ENCODE measurements at regions not wholly inside any gene's neighbourhood (a gene's known extent, or its start where the extent isn't known, plus 50 kb on each side); places are given as distances from the start of the nearest gene placed in this dataset.

- Histone ChIP-seq H3K36me3 (ENCODE audit: low read length) (no peaks in the 10 kb centered on the region), H3K27ac (ENCODE audit: low read depth, low read length) (no peak overlapping the region), H2AFZ (ENCODE audit: low read depth, low read length, severe bottlenecking) (no peak overlapping the region), H3K9ac (ENCODE audit: low read length) (no peak overlapping the region), H3K27me3 (ENCODE audit: low read length) (no peaks in the 10 kb centered on the region), H3K9me2 (replicated peaks; ENCODE audit: insufficient read depth, low read length) (no peaks in the 10 kb centered on the region), H3K4me2 (ENCODE audit: low read depth, low read length, poor library complexity, severe bottlenecking) (no peak overlapping the region), H3K9me3 (ENCODE audit: insufficient read depth, low read length) (no peaks in the 10 kb centered on the region), H3K4me3 (ENCODE audit: insufficient read depth, low read length, poor library complexity, severe bottlenecking) (no peak overlapping the region), H3K79me2 (ENCODE audit: insufficient read depth, low read length) (no peaks in the 10 kb centered on the region), H3F3A (ENCODE audit: insufficient read depth) (no peaks in the 10 kb centered on the region), H4K20me1 (ENCODE audit: low read depth, low read length) (no peaks in the 10 kb centered on the region)
- no peak for TF ChIP-seq EZH2phosphoT487 (conservative IDR thresholded peaks at IDR 0.05; ENCODE audit: low read length)
- no peak for TF ChIP-seq CTCF (IDR thresholded peaks at IDR 0.05; ENCODE audit: insufficient read depth, low read length, poor library complexity, severe bottlenecking)
Measured at GRCh38 chrX:39905538-39905891, 192.2 kb downstream of the BCOR start.

- Histone ChIP-seq H3K9ac (ENCODE audit: low read length) (no peak overlapping the region), H3K4me3 (ENCODE audit: insufficient read depth, low read length, poor library complexity, severe bottlenecking) (no peak overlapping the region), H3K27me3 (ENCODE audit: low read length) (no peaks in the 10 kb centered on the region), H3K9me3 (ENCODE audit: insufficient read depth, low read length) (no peaks in the 10 kb centered on the region), H3K9me2 (replicated peaks; ENCODE audit: insufficient read depth, low read length) (no peaks in the 10 kb centered on the region), H3K36me3 (ENCODE audit: low read length) (no peaks in the 10 kb centered on the region), H3K79me2 (ENCODE audit: insufficient read depth, low read length) (no peaks in the 10 kb centered on the region), H4K20me1 (ENCODE audit: low read depth, low read length) (no peaks in the 10 kb centered on the region), H3K4me2 (ENCODE audit: low read depth, low read length, poor library complexity, severe bottlenecking) (no peak overlapping the region), H3F3A (ENCODE audit: insufficient read depth) (no peaks in the 10 kb centered on the region), H3K27ac (ENCODE audit: low read depth, low read length) (no peak overlapping the region), H2AFZ (ENCODE audit: low read depth, low read length, severe bottlenecking) (no peak overlapping the region)
- TF ChIP-seq EZH2phosphoT487 (conservative IDR thresholded peaks at IDR 0.05; ENCODE audit: low read length) (no peak), CTCF (IDR thresholded peaks at IDR 0.05; ENCODE audit: insufficient read depth, low read length, poor library complexity, severe bottlenecking) (no peak)
Measured at GRCh38 chrX:39905946-39906345, 191.8 kb downstream of the BCOR start.

- no peaks in the 10 kb centered on the region for H3F3A ChIP-seq (ENCODE audit: insufficient read depth)
- H3K36me3 ChIP-seq (ENCODE audit: low read length) = no peaks in the 10 kb centered on the region
- TF ChIP-seq EZH2phosphoT487 (conservative IDR thresholded peaks at IDR 0.05; ENCODE audit: low read length) (no peak), CTCF (IDR thresholded peaks at IDR 0.05; ENCODE audit: insufficient read depth, low read length, poor library complexity, severe bottlenecking) (no peak)
- no peaks in the 10 kb centered on the region for H3K9me3 ChIP-seq (ENCODE audit: insufficient read depth, low read length)
- no peak overlapping the region for H2AFZ ChIP-seq (ENCODE audit: low read depth, low read length, severe bottlenecking)
- no peaks in the 10 kb centered on the region for H4K20me1 ChIP-seq (ENCODE audit: low read depth, low read length)
- no peak overlapping the region for H3K4me3 ChIP-seq (ENCODE audit: insufficient read depth, low read length, poor library complexity, severe bottlenecking)
- no peak overlapping the region for H3K4me2 ChIP-seq (ENCODE audit: low read depth, low read length, poor library complexity, severe bottlenecking)
- H3K27me3 ChIP-seq (ENCODE audit: low read length) = no peaks in the 10 kb centered on the region
- H3K9ac ChIP-seq (ENCODE audit: low read length) = no peak overlapping the region
- no peak overlapping the region for H3K27ac ChIP-seq (ENCODE audit: low read depth, low read length)
- no peaks in the 10 kb centered on the region for H3K9me2 ChIP-seq (replicated peaks; ENCODE audit: insufficient read depth, low read length)
- no peaks in the 10 kb centered on the region for H3K79me2 ChIP-seq (ENCODE audit: insufficient read depth, low read length)
Measured at GRCh38 chrX:39907964-39908661, 189.6 kb downstream of the BCOR start.
